GM12873 (cell line): ENCODE measurements at regions not wholly inside any gene's neighbourhood (a gene's known extent, or its start where the extent isn't known, plus 50 kb on each side); places are given as distances from the start of the nearest gene placed in this dataset.

Source experiments
- CTCF ChIP-seq: IDR thresholded peaks from 2 replicates; pipeline ENCODE4 v1.5.1; 2012; ENCODE audit warnings: low read depth, mild to moderate bottlenecking, moderate library complexity, low read length, control low read depth; ENCODE audit not compliant: insufficient read depth; ENCODE audit errors: missing control alignments

GRCh38 chr13:57935965-57936364, 304.4 kb downstream of the PCDH17 start:
- no peak for TF ChIP-seq CTCF

- TF ChIP-seq CTCF = no peak
Measured at GRCh38 chr13:57946361-57946760, 314.8 kb downstream of the PCDH17 start.

- no peak for TF ChIP-seq CTCF
Measured at GRCh38 chr13:57948884-57949283, 317.3 kb downstream of the PCDH17 start.

GRCh38 chr13:57969951-57970350, 338.4 kb downstream of the PCDH17 start:
- no peak for TF ChIP-seq CTCF

- TF ChIP-seq CTCF = no peak
Measured at GRCh38 chr13:57970404-57970803, 338.9 kb downstream of the PCDH17 start.

- no peak for TF ChIP-seq CTCF
Measured at GRCh38 chr13:57982782-57983181, 351.2 kb downstream of the PCDH17 start.

- no peak for TF ChIP-seq CTCF
Measured at GRCh38 chr13:57988276-57988675, 356.7 kb downstream of the PCDH17 start.

- TF ChIP-seq CTCF = no peak
Measured at GRCh38 chr13:57991041-57991440, 359.5 kb downstream of the PCDH17 start.
